ENCODE measurements at regions not wholly inside any gene's neighbourhood (a gene's known extent, or its start where the extent isn't known, plus 50 kb on each side); places are given as distances from the start of the nearest gene placed in this dataset.

DNA sequence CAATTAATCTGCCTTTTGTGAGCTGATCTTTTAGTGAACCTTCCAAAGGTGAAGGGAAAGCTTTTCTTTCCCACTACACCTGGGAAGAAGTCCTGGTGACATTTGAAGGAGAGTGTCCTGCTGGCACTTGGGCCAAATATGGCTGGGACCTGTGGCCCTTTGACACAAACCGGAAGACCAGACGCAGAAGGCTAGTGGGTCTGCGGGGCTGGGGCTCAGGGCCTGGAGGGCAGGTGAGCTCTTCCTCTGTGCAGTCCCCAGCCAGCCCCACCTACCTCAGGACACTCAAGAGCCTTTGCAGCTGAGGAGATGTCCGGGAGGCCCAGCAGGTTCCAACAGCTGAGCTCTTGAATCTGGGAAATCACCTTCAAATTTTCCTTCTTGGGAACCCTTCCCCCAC lies 138.0 kb upstream of the THY1 start:
- no peak overlapping the region for H3K27ac Mint-ChIP-seq
- DNase-seq (ENCODE audit: low spot score in 2 of 2) (no peak), ATAC-seq (no peak)
- H3K4me1 Mint-ChIP-seq: no peaks in the 10 kb centered on the region
- H3K36me3 Mint-ChIP-seq: no peaks in the 10 kb centered on the region
- H3K4me3 Mint-ChIP-seq: no peak overlapping the region
- peaks cover 5% of the 10 kb centered on the region for H3K9me3 Mint-ChIP-seq

DNA sequence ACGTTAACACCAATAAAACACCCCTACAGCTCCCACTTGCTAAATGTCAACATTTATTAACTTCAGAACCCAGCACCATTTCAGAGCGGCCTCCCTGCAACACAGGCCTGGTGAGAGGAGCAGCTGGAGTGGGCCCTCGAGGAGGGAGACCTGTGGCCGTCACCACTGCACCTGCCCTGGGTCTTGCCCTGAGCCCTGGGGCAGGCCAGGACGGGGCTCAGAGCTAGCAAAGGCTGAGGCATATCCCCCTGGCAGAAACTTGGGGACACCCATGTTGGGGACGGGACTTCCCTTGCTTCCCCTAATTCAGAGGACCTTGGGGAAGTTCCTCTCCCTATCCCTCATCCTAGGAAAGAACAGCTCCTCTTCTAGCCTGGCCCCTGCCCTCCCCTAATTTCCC lies 137.3 kb upstream of the THY1 start:
- ATAC-seq: no peak
- Mint-ChIP-seq H3K4me1 (no peaks in the 10 kb centered on the region), H3K4me3 (no peak overlapping the region), H3K27ac (no peak overlapping the region), H3K36me3 (no peaks in the 10 kb centered on the region), H3K9me3 (peaks cover 5% of the 10 kb centered on the region)
- DNase-seq (ENCODE audit: low spot score in 2 of 2): no peak

DNA sequence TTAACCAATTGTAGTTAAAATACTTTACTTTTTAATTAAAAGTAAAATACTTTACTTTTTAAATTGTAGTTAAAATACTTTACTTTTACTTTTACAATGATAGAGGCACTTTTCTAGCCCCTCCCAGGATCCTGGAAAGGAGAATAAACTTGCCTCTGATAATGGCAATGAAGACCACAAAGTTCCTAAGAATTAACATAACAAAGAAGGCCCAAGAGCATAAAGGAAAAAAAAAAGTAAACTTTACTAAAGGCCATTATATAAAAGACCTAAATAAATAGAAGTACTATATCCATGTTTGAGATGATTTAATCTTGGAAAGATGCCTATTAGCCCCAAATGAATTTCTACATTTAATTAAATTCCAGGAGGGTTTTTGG lies 129.1 kb upstream of the THY1 start:
- Mint-ChIP-seq H3K4me3 (no peak overlapping the region), H3K4me1 (no peaks in the 10 kb centered on the region), H3K36me3 (no peaks in the 10 kb centered on the region), H3K9me3 (peaks cover 5% of the 10 kb centered on the region), H3K27ac (no peak overlapping the region)
- no peak for ATAC-seq
- no peak for DNase-seq (ENCODE audit: low spot score in 2 of 2)

DNA sequence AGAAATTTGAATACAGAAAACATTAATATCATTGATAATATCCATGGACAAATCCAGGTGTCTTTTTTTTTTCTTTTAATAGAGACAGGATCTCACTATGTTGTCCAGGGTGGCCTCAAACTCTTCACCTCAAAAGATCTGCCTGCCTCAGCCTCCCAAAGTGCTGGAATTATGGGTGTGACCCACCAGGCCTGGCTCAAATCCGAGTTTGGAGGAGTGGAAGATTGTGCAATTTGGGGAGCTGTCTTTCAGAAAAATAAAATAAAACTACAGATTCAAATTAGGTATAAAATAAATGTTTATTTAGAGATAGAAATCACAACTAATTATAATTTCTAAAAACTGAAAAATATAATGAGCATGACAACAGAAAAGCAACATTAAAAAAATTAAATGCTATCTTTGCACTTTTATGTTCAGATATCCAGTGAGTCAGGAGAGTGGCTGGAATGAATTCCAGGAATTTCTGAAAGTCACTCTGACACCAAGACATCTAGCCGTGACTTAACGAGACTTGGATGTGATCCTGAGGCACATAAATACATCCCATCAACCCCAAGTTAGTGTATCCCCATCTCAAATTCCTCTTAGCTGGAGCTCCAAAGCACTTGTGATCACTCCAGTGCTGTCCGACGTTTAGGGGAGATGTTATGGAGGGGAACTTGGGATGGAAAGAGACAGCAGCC lies 128.6 kb upstream of the THY1 start:
- Mint-ChIP-seq H3K4me3 (no peak overlapping the region), H3K36me3 (no peaks in the 10 kb centered on the region), H3K9me3 (peaks cover 5% of the 10 kb centered on the region), H3K27ac (no peak overlapping the region), H3K4me1 (no peaks in the 10 kb centered on the region)
- DNase-seq (ENCODE audit: low spot score in 2 of 2): no peak
- ATAC-seq: no peak

DNA sequence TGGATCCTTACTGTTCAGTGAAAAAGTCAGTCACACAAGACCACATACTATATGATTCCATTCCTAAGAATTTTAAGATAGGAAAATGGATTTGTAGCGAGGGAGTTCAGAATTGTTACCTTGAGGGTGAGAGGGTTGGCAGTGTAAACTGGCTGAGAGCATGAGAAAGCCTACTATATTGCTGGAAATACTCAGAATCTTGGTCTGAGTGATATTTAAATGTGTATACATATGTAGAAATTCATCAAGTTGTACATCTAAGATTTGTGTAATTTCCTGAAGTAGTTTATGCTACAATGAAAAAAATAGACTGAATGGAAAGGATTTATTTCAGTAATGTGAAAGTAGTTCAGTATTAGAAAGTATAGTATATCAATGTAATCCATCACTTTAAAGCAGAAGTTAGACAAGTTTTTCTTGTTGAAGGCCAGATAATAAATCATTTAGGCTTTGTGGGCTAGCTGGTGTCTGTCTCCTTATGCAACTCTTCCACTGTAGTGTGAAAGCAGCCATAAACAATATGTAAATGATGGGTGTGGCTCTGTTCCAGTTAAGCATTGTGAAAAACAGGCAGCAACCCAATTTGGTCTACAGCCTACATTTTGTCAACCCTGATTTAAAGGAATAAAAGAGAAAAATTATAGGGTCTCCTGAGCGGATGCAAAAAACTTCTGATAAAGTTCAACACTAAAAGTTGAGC lies 127.2 kb upstream of the THY1 start:
- DNase-seq (ENCODE audit: low spot score in 2 of 2) (no peak), ATAC-seq (no peak)
- H3K27ac Mint-ChIP-seq: no peak overlapping the region
- no peak overlapping the region for H3K4me3 Mint-ChIP-seq
- no peaks in the 10 kb centered on the region for H3K9me3 Mint-ChIP-seq
- no peaks in the 10 kb centered on the region for H3K36me3 Mint-ChIP-seq
- no peaks in the 10 kb centered on the region for H3K4me1 Mint-ChIP-seq

DNA sequence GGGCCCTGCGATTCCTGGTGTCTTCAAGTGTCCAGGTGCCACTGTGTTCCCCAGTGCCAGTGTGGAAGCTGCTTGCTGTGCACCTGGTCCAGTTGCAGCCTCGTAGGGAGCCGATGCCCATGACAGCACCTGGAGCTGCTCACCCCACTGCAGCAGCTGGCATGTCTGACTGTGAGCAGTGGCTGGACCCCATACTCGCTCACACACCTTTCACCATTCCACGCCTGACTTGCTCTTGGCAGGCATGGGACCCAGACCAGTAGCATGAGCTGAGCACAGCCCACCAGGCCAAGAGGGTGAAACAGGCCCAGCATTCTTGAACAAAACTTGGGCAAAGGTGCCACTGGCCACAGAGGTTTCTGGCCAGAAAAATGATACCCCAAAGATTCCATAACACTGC lies 124.5 kb upstream of the THY1 start:
- no peak overlapping the region for H3K27ac Mint-ChIP-seq
- no peak for ATAC-seq
- no peak for DNase-seq (ENCODE audit: low spot score in 2 of 2)
- no peaks in the 10 kb centered on the region for H3K9me3 Mint-ChIP-seq
- H3K4me1 Mint-ChIP-seq: no peaks in the 10 kb centered on the region
- no peaks in the 10 kb centered on the region for H3K36me3 Mint-ChIP-seq
- no peak overlapping the region for H3K4me3 Mint-ChIP-seq

DNA sequence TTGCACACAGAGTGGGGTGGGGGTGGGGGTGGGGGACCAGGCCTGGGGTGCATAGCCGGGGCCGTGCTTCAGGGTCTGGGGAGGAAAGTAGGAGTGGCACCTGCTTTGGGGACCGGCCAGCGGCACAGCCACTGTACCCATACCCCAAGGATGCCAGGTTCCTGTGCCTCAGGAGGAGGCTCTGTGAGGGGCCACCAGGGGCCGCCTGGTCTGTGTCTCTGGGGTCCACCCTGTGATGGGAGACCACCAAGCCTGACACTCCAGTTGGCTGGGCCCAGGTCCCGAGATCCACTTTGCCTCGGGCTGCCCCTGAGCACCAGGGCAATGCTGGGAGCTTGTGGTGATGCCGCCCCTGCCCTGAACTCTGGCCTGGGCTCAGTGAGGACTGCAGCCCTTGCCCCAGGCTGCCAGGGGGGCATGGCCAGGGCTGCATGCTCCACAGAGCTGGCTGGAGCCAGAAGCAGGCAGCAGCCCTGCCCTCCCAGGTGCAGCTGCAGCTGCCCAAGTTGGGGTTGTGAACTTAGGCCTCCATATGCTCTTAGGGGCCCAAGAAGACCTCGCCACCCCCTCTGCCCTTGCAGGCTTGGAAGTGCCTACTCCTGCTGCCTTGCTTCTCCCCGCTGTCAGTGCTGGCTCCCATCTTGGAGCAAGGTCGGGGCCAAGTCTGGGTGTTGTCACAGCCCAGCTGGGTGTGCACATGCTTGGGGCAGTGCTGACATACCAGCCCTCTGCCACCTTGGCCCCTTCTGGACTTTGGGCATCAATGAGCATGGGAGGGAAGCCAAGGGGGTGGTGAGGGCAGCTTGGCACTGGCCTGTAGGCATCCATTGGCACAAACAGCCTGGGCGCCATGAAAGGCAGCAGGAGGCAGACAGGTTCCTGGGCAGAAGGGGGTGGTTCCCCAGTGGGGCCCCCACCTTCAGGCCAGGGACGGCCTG lies 123.3 kb upstream of the THY1 start:
- H3K27ac Mint-ChIP-seq: no peak overlapping the region
- no peaks in the 10 kb centered on the region for H3K9me3 Mint-ChIP-seq
- no peak for DNase-seq (ENCODE audit: low spot score in 2 of 2)
- H3K4me3 Mint-ChIP-seq: no peak overlapping the region
- no peaks in the 10 kb centered on the region for H3K4me1 Mint-ChIP-seq
- no peak for ATAC-seq
- H3K36me3 Mint-ChIP-seq: no peaks in the 10 kb centered on the region

DNA sequence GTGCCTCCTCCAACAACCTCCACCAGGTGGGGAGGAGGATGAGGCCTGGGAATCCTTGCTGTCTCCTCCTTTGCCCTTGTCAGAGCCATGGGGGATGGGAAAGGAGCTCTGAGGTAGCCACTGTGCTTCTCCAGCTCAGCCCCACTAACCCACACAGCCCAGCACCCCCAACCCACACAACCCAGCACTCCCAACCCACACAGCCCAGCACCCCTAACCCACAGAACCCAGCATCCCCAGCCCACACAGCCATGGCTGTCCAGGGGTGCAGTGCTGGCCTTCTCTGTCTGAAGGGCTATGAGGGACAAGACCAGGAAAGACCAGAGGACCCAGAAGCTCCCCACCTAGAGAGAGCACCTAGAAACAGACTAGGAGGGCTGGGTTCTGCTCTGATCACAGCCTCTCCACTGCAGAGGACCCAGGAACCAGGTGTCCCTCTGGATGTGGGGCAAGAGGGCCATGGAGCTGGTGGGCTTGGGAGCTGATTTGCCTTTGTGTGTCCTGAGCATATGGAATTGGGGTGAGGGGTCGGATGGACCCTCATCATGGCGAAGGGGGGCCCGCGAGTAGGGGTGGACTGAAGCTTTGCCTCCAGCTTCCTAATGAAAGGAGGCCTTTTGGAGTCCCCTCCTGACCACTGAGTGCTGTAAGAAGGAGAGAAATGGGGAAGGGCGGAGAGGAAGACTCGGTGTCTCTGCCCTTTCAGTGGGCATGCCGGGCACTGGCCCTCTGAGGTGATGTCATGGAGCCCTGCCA lies 117.6 kb upstream of the THY1 start:
- ATAC-seq (peak; percentile 6), DNase-seq (ENCODE audit: low spot score in 2 of 2) (no peak)
- Mint-ChIP-seq H3K4me1 (no peaks in the 10 kb centered on the region), H3K4me3 (no peak overlapping the region), H3K36me3 (no peaks in the 10 kb centered on the region), H3K27ac (no peak overlapping the region), H3K9me3 (no peaks in the 10 kb centered on the region)

DNA sequence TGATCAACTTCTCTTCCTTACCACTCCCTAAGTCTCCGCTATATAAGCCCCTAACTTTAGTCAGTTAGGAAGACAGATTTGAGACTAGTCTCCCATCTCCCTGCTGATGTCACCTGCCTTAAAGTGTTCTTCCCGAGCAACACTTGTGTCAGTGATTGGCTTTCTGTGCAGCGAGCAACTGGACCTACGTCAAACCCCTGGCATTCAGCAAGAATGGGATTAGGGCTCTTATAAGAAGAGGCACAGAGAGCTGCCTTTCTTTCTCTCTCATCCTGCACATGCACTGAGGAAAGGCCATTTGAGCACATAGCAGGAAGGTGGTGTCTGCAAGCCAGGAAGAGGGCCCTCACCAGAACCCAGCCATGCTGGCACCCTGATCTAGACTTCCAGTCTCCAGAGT lies 116.6 kb upstream of the THY1 start:
- no peak for ATAC-seq
- Mint-ChIP-seq H3K4me3 (no peak overlapping the region), H3K9me3 (no peaks in the 10 kb centered on the region), H3K27ac (no peak overlapping the region), H3K36me3 (no peaks in the 10 kb centered on the region), H3K4me1 (no peaks in the 10 kb centered on the region)
- no peak for DNase-seq (ENCODE audit: low spot score in 2 of 2)

DNA sequence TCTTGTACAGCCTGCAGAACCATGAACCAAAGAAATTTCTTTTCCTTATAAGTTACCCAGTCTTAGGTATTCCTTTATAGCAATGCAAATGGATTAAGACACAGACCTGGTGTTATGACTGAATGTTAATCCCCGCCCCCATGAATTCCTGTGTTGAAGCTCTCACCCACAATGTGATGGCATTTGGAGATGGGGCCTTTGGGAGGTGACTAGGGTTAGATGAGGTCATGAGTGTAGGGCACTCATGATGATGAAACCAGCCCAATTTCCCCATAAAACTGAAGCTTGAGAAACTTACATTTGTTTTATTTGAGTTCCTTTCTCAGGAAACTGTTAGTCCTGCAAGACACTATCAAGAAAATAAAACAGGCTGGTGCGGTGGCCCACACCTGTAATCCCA lies 115.8 kb upstream of the THY1 start:
- Mint-ChIP-seq H3K27ac (no peak overlapping the region), H3K36me3 (no peaks in the 10 kb centered on the region), H3K9me3 (no peaks in the 10 kb centered on the region), H3K4me3 (no peak overlapping the region), H3K4me1 (peaks cover 4% of the 10 kb centered on the region)
- DNase-seq (ENCODE audit: low spot score in 2 of 2) (no peak), ATAC-seq (no peak)

DNA sequence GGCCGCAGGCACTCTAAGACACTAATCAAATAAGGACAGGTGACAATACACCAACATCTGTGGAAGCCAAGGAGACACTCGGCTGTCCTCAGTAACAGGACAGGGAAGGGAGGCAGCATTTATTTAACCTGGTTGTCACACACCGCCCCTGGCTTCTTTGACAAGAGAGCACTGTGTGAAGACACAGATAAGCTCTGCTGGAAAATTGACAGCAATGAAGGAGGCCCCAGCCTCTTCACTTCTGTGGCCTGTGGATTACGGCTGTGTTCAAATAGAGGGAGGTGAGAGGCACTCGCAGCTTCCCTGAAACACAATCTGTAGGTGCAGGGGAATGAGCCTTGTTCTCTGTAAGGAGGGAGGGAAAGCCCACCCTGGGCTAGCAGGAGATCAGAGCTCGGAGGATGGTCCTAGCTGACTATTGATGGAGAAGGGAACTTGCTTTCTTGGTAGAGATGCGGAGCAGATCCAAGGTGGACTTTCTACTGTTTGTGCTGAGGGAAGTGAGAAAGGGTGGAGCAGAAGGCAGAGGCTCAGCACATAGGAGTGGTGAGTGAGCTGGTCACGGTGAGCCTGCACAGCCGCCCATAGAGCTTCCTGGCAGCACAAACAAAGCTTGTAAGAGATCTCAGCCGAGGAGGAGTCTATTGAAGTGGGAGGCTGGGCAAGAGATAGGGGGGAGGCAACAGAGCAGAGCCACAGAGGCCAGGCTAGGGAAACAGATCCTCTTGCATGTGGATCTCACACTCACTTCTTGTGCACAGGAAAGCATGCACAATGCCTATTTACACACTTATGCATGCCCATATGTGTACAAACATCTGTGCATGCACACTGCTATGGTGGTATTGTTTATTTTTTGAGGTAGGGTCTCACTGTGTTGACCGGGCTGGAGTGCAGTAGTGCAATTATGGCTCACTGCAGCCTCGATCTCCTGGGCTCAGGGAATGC lies 114.6 kb upstream of the THY1 start:
- Mint-ChIP-seq H3K36me3 (no peaks in the 10 kb centered on the region), H3K9me3 (no peaks in the 10 kb centered on the region), H3K27ac (no peak overlapping the region), H3K4me1 (peaks cover 7% of the 10 kb centered on the region), H3K4me3 (no peak overlapping the region)
- DNase-seq (ENCODE audit: low spot score in 2 of 2) (no peak), ATAC-seq (no peak)

DNA sequence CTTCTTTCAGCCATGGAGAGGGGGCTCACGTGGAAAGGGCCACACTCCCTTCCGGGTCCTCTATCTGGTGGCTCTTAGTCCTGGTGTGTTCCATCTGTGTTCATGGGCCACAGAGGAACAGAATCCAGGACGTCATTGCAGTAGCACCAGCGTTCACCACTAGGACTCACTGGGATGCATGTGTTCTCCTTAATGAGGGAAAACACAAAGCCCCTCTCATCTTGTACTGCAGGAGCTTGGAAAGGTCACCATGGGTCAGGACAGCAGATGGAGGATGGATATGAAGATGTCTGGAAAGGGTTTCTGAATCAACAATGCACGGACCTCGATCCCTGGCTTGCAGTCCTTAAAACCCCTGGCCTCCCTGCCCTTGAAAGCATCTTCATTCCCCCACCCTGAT lies 113.8 kb upstream of the THY1 start:
- Mint-ChIP-seq H3K4me3 (no peak overlapping the region), H3K36me3 (no peaks in the 10 kb centered on the region), H3K27ac (no peak overlapping the region), H3K4me1 (peaks cover 7% of the 10 kb centered on the region), H3K9me3 (no peaks in the 10 kb centered on the region)
- DNase-seq (ENCODE audit: low spot score in 2 of 2) (no peak), ATAC-seq (no peak)

DNA sequence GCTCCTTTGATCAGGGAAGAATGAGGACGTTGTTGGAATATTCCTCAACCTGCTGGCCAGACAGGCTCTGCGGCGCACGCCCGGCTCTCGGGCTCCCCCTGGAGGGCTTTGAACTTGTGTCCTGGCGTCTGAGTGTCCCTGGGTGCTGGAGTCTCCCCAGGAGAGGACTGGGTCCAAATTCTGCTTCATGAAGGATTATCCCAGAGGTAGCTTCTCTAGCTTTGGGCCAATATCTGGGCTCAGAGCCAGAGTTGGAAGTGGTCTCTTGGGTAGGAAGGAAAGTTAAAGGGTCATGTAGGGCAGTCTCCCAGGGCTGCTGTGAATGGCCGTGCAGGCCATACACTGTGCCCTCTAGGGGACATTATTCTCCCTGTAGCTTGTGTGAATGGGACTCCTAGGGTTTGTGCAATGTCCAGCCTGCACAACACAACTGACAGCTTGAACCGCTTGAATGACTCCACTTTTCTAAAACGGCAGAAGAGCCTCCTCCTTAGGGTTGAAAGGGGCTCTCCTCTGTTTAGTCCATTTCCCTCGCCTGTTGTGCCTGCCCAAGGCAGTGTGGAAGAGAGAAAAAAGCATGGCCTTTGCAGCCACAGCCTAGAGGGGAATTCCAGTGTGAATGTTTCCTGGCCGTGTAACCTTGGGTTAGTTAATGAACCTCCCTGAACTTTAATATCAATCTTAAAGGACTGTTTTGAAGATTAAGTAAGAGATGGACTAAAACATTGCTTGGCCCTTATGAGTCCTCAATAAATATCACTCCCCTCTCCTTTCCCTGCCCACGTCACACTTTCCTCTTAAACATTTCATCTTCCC lies 111.2 kb upstream of the THY1 start:
- ATAC-seq (peak; percentile 72), DNase-seq (ENCODE audit: low spot score in 2 of 2) (peak; percentile 53 to 73)
- Mint-ChIP-seq H3K36me3 (no peaks in the 10 kb centered on the region), H3K4me3 (no peak overlapping the region), H3K4me1 (peaks cover 7% of the 10 kb centered on the region), H3K27ac (no peak overlapping the region), H3K9me3 (no peaks in the 10 kb centered on the region)

DNA sequence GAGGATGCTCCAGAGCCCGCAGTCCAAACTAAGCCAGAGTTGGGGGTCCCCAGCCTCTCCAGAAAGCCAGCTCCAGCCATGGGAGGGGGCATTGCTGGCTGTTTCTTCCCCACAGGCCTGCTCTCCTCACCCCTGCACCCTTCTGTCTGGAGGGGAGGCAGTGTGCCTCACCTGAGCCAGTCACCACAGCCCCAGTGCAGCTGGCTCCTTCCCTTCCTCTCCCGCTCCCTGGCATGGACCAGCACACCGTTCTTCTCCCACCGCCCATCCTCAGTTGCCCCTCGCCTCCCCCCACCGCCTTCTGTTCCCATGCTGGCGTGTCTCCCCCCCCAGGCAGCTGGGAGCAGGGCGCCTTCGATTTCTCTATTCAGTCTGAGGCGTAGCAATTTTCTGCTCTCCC lies 110.5 kb upstream of the THY1 start:
- no peak for ATAC-seq
- Mint-ChIP-seq H3K4me3 (no peak overlapping the region), H3K27ac (no peak overlapping the region), H3K36me3 (no peaks in the 10 kb centered on the region), H3K9me3 (no peaks in the 10 kb centered on the region), H3K4me1 (peaks cover 7% of the 10 kb centered on the region)
- no peak for DNase-seq (ENCODE audit: low spot score in 2 of 2)
